SK-N-SH (cell line): ENCODE measurements at regions not wholly inside any gene's neighbourhood (a gene's known extent, or its start where the extent isn't known, plus 50 kb on each side); places are given as distances from the start of the nearest gene placed in this dataset.
"Not testable (repeated sequence)": the region's sequence is repeated elsewhere in the genome, so short reads cannot be mapped to it uniquely, and the experiment has no call there.

Experiments
- CTCF ChIA-PET: fragments of 300-600, 350-600 bp; formaldehyde crosslinking; extraction: SDS; loops from one replicate; lab custom pipeline; 2021; lab: Yijun Ruan, JAX
- POLR2A ChIA-PET: fragments of 350-600 bp; sonication (Branson Sonifier 250); formaldehyde crosslinking; extraction: SDS; loops from one replicate; lab custom pipeline; 2020; ENCODE audit warnings: antibody characterized with exemption, inconsistent platforms; lab: Yijun Ruan, JAX
- DNase-seq: peaks from one replicate; pipeline ENCODE4 v3.0.0; 2012
- H2AFZ ChIP-seq: fragments of 200-600 bp; sonication (generic); 2 replicates; pipeline ENCODE4 v1.8.1; 2016; ENCODE audit warnings: antibody characterized with exemption, mild to moderate bottlenecking, low read depth
- H3F3A ChIP-seq: fragments of 200-600 bp; sonication (generic); replicated peaks from 2 replicates; pipeline ENCODE3; 2016; ENCODE audit warnings: antibody characterized with exemption, mild to moderate bottlenecking; ENCODE audit not compliant: insufficient read depth
- H3K27ac ChIP-seq, 2 experiments: fragments of 200-500 bp in 1 of 2; fragments of 200-600 bp in 1 of 2; sonication (Bioruptor generic) in 1 of 2; sonication (generic), shearing (Covaris generic) in 1 of 2; 2 replicates each; pipeline versions ENCODE4 v1.5.1 to v1.6.1; 2014 to 2016; ENCODE audit warnings: low read depth in 2 of 2, inconsistent platforms in 1 of 2, low read length in 1 of 2, mild to moderate bottlenecking in 1 of 2, mixed read lengths in 1 of 2
- H3K27me3 ChIP-seq: fragments of 200-600 bp; sonication (generic), shearing (Covaris generic); 2 replicates; pipeline ENCODE4 v1.6.1; 2016; ENCODE audit warnings: mixed run types; ENCODE audit not compliant: insufficient read depth
- H3K36me3 ChIP-seq, 2 experiments: fragments of 200-500 bp in 1 of 2; fragments of 200-600 bp in 1 of 2; sonication (Bioruptor generic) in 1 of 2; sonication (generic) in 1 of 2; replicated peaks in 1 of 2; 2 replicates each; pipeline versions ENCODE3 to v1.5.1; 2014 to 2016; ENCODE audit warnings: low read length in 1 of 2, mild to moderate bottlenecking in 1 of 2; ENCODE audit not compliant: insufficient read depth in 2 of 2, control insufficient read depth in 1 of 2
- H3K4me1 ChIP-seq, 2 experiments: fragments of 200-500 bp in 1 of 2; fragments of 200-600 bp in 1 of 2; sonication (Bioruptor generic) in 1 of 2; sonication (generic), shearing (Covaris generic) in 1 of 2; 2 replicates each; pipeline versions ENCODE4 v1.5.1 to v1.6.1; 2014 to 2016; ENCODE audit warnings: low read depth in 1 of 2, low read length in 1 of 2, mixed run types in 1 of 2; ENCODE audit not compliant: insufficient read depth in 2 of 2, control insufficient read depth in 1 of 2
- H3K4me2 ChIP-seq: fragments of 200-600 bp; sonication (generic), shearing (Covaris generic); 2 replicates; pipeline ENCODE4 v1.6.1; 2017; ENCODE audit warnings: mixed run types
- H3K4me3 ChIP-seq, 2 experiments: fragments of 200-500 bp in 1 of 2; fragments of 200-600 bp in 1 of 2; sonication (Bioruptor generic) in 1 of 2; sonication (generic), shearing (Covaris generic) in 1 of 2; 2 replicates each; pipeline versions ENCODE4 v1.5.1 to v1.8.1; 2014 to 2016; ENCODE audit warnings: low read depth in 2 of 2, inconsistent platforms in 1 of 2, low read length in 1 of 2, mild to moderate bottlenecking in 1 of 2, mixed read lengths in 1 of 2, moderate library complexity in 1 of 2
- H3K79me2 ChIP-seq: fragments of 200-600 bp; sonication (generic); 2 replicates; pipeline ENCODE4 v1.8.1; 2017; ENCODE audit warnings: mild to moderate bottlenecking; ENCODE audit not compliant: insufficient read depth
- H3K9ac ChIP-seq: fragments of 200-600 bp; sonication (generic); 2 replicates; pipeline ENCODE4 v1.6.1; 2017; ENCODE audit warnings: mixed run types
- H3K9me2 ChIP-seq: fragments of 200-600 bp; sonication (generic); 2 replicates; pipeline ENCODE4 v1.6.1; 2017; ENCODE audit warnings: mixed run types
- H3K9me3 ChIP-seq: fragments of 200-600 bp; sonication (generic); 2 replicates; pipeline ENCODE4 v1.6.1; 2017; ENCODE audit warnings: mixed run types, mild to moderate bottlenecking, moderate library complexity
- H4K20me1 ChIP-seq: fragments of 200-600 bp; sonication (generic); 2 replicates; pipeline ENCODE4 v1.6.1; 2017; ENCODE audit warnings: mild to moderate bottlenecking, mixed run types; ENCODE audit not compliant: insufficient read depth
- CHD2 ChIP-seq: fragments of 150-350 bp; IDR thresholded peaks from 2 replicates; pipeline ENCODE4 v1.6.1; 2018; ENCODE audit warnings: low read length; ENCODE audit not compliant: partially characterized antibody
- ELF1 ChIP-seq: IDR thresholded peaks from 2 replicates; pipeline ENCODE4 v1.4.0; 2012
- EP300 ChIP-seq, 2 experiments: IDR thresholded peaks; 2 replicates each; pipeline versions ENCODE4 v1.4.0 to v1.6.1; 2012; ENCODE audit warnings: borderline replicate concordance in 1 of 2, low read depth in 1 of 2, low read length in 1 of 2
- FOSL2 ChIP-seq: IDR thresholded peaks from 2 replicates; pipeline ENCODE4 v1.4.0; 2012; ENCODE audit warnings: low read depth, mild to moderate bottlenecking, moderate library complexity, borderline replicate concordance
- FOXJ3 ChIP-seq: sonication (generic); formaldehyde crosslinking; IDR thresholded peaks from 2 replicates; pipeline ENCODE4 v1.5.1; 2020; ENCODE audit warnings: mild to moderate bottlenecking, missing genetic modification reagents
- GABPA ChIP-seq: IDR thresholded peaks from 2 replicates; pipeline ENCODE4 v1.4.0; 2012; ENCODE audit warnings: low read depth, mild to moderate bottlenecking
- GATA2 ChIP-seq: sonication (generic); formaldehyde crosslinking; IDR thresholded peaks from 2 replicates; pipeline ENCODE4 v1.5.0; 2020; ENCODE audit warnings: mild to moderate bottlenecking, missing genetic modification reagents
- IRF3 ChIP-seq: fragments of 150-350 bp; IDR thresholded peaks from 2 replicates; pipeline ENCODE4 v1.6.1; 2016; ENCODE audit warnings: mild to moderate bottlenecking, low read depth, low read length
- MXI1 ChIP-seq: IDR thresholded peaks from 2 replicates; pipeline ENCODE4 v1.6.1; 2012; ENCODE audit warnings: mild to moderate bottlenecking, low read depth, low read length, improper control_type of control experiment
- NFIC ChIP-seq: IDR thresholded peaks from 2 replicates; pipeline ENCODE4 v1.4.0; 2012; ENCODE audit warnings: borderline replicate concordance
- PBX3 ChIP-seq: IDR thresholded peaks from 2 replicates; pipeline ENCODE4; 2012
- RCOR1 ChIP-seq: fragments of 150-350 bp; IDR thresholded peaks from 2 replicates; pipeline ENCODE4 v1.6.1; 2017; ENCODE audit warnings: antibody characterized with exemption, low read length
- SIN3A ChIP-seq: IDR thresholded peaks from 2 replicates; pipeline ENCODE4 v1.6.1; 2012; ENCODE audit warnings: low read depth, mild to moderate bottlenecking, low read length, moderate library complexity, borderline replicate concordance
- SMC3 ChIP-seq: IDR thresholded peaks from 2 replicates; pipeline ENCODE4 v1.6.1; 2012; ENCODE audit warnings: low read depth, low read length, improper control_type of control experiment
- TEAD4 ChIP-seq: IDR thresholded peaks from 2 replicates; pipeline ENCODE4 v1.4.0; 2012; ENCODE audit warnings: mild to moderate bottlenecking, borderline replicate concordance; ENCODE audit not compliant: insufficient read depth
- USF1 ChIP-seq: IDR thresholded peaks from 2 replicates; pipeline ENCODE4 v1.4.0; 2012; ENCODE audit warnings: low read depth, borderline replicate concordance
- USF2 ChIP-seq: fragments of 150-350 bp; IDR thresholded peaks from 2 replicates; pipeline ENCODE4 v1.6.1; 2017; ENCODE audit warnings: antibody characterized with exemption, low read length, low read depth, borderline replicate concordance
- WGBS: methylation state at CpG from one replicate; pipeline ENCODE4 v1.1.6; 2017; ENCODE audit warnings: low lambda C conversion rate; 5-methylcytosine and 5-hydroxymethylcytosine counted together

GRCh38 chr17:68670967-68671693, 70.0 kb upstream of the FAM20A start:
- TF ChIP-seq MXI1, result no peak
- TF ChIP-seq NFIC, result no peak
- TF ChIP-seq FOXJ3, result no peak
- no peak for TF ChIP-seq TEAD4
- TF ChIP-seq CHD2, result no peak
- TF ChIP-seq ELF1, result no peak
- TF ChIP-seq PBX3, result no peak
- TF ChIP-seq RCOR1, result no peak
- no peak for TF ChIP-seq SMC3
- TF ChIP-seq SIN3A, result no peak
- TF ChIP-seq USF1, result no peak
- TF ChIP-seq USF2, result no peak
- TF ChIP-seq IRF3, result no peak
- TF ChIP-seq FOSL2, result no peak
- TF ChIP-seq GATA2 (CRISPR knock-in tag), result no peak
- TF ChIP-seq EP300 (IDR thresholded peaks at IDR 0.05; ENCODE audit: borderline replicate concordance in 1 of 2, low read depth in 1 of 2, low read length in 1 of 2), result no peak
- TF ChIP-seq GABPA, result no peak
- TF ChIP-seq, all 33 proteins: peak for 0
- H3K4me3 ChIP-seq, result no peak overlapping the region
- no peak overlapping the region for H3K9ac ChIP-seq
- no peaks in the 10 kb centered on the region for H3K9me3 ChIP-seq
- H3K27ac ChIP-seq, result no peak overlapping the region
- ChIA-PET CTCF (interaction anchor here (1.1 to 1.6 kb wide), 2 partner anchors 57 to 86 kb away, joined by 3 read pairs; no protein-coding TSS in a partner anchor), POLR2A (no interaction called here)
- no peak overlapping the region for H3K4me2 ChIP-seq
- DNase-seq, result no peak
- no peaks in the 10 kb centered on the region for H4K20me1 ChIP-seq
- H2AFZ ChIP-seq, result no peak overlapping the region
- no peaks in the 10 kb centered on the region for H3K27me3 ChIP-seq
- H3K36me3 ChIP-seq, result no peaks in the 10 kb centered on the region
- WGBS, result 32% methylated on average over 7 of the region's 7 CpGs
- H3K9me2 ChIP-seq, result no peaks in the 10 kb centered on the region
- no peaks in the 10 kb centered on the region for H3K4me1 ChIP-seq
- H3K79me2 ChIP-seq, result no peaks in the 10 kb centered on the region
- no peaks in the 10 kb centered on the region for H3F3A ChIP-seq

GRCh38 chr17:68666438-68666837, 65.3 kb upstream of the FAM20A start:
- H3F3A ChIP-seq, POLR2A ChIA-PET, H3K9ac ChIP-seq, H3K36me3 ChIP-seq, H2AFZ ChIP-seq, H3K4me3 ChIP-seq, H3K79me2 ChIP-seq, H3K9me3 ChIP-seq, H3K27ac ChIP-seq, H3K9me2 ChIP-seq, H4K20me1 ChIP-seq, H3K27me3 ChIP-seq, H3K4me2 ChIP-seq, DNase-seq, H3K4me1 ChIP-seq: not testable (repeated sequence)
- CTCF ChIA-PET, result interaction anchor here (0.8 kb wide), 1 partner anchor 68 kb away, joined by 3 read pairs; no protein-coding TSS in a partner anchor
- 15% methylated on average over 5 of the region's 5 CpGs for WGBS
